PC-3 (cell line): ENCODE measurements at regions not wholly inside any gene's neighbourhood (a gene's known extent, or its start where the extent isn't known, plus 50 kb on each side); places are given as distances from the start of the nearest gene placed in this dataset.
"Not testable (repeated sequence)": the region's sequence is repeated elsewhere in the genome, so short reads cannot be mapped to it uniquely, and the experiment has no call there.

Experiments used
- ATAC-seq: fragments of 200-7000 bp; cut with Tn5 transposase; 2 replicates; pipeline ENCODE4 v1.9.1; 2020; ENCODE audit warnings: mild to moderate bottlenecking, moderate library complexity
- BruUV-seq: library from RNA; stranded (reverse); fragments of 400-500 nt; replicated peaks from 2 replicates; lab custom pipeline; 2021; lab: Mats Ljungman, UMichigan
- CTCF ChIA-PET: fragments of 300-600 bp; sonication (Branson Sonifier 250); formaldehyde crosslinking; loops from one replicate; lab custom pipeline; 2022; ENCODE audit warnings: antibody characterized with exemption; lab: Charles Lee
- POLR2A ChIA-PET: fragments of 300-600 bp; sonication (Branson Sonifier 250); formaldehyde crosslinking; loops from one replicate; lab custom pipeline; 2022; ENCODE audit warnings: antibody characterized with exemption; ENCODE audit not compliant: unreplicated experiment; lab: Charles Lee
- DNase-seq: peaks from one replicate; pipeline ENCODE4 v3.0.0-alpha.2; 2015
- H2AFZ ChIP-seq: fragments of 300-600 bp; sonication (generic); 2 replicates; pipeline ENCODE4 v1.6.0; 2016; ENCODE audit warnings: antibody characterized with exemption, low read length
- H3F3A ChIP-seq: fragments of 300-600 bp; sonication (generic); one replicate; pipeline ENCODE4 v1.6.0; 2017; ENCODE audit warnings: antibody characterized with exemption, low read length, control low read depth, mild to moderate bottlenecking; ENCODE audit not compliant: unreplicated experiment
- H3K27ac ChIP-seq: fragments of 300-600 bp; sonication (generic); 2 replicates; pipeline ENCODE4 v1.5.1; 2016; ENCODE audit warnings: mild to moderate bottlenecking, low read length
- H3K27me3 ChIP-seq: fragments of 300-600 bp; sonication (generic); 2 replicates; pipeline ENCODE4 v1.6.1; 2016; ENCODE audit warnings: low read length, mixed read lengths
- H3K36me3 ChIP-seq: fragments of 300-600 bp; sonication (generic); 2 replicates; pipeline ENCODE4 v1.6.1; 2016; ENCODE audit warnings: low read depth, mixed run types, low read length, mixed read lengths
- H3K4me1 ChIP-seq: fragments of 300-600 bp; sonication (generic); 2 replicates; pipeline ENCODE4 v1.5.1; 2016; ENCODE audit warnings: low read length; ENCODE audit not compliant: insufficient read depth
- H3K4me2 ChIP-seq: fragments of 300-600 bp; sonication (generic); 2 replicates; pipeline ENCODE4 v1.6.0; 2016; ENCODE audit warnings: low read length
- H3K4me3 ChIP-seq: fragments of 300-600 bp; sonication (generic); 2 replicates; pipeline ENCODE4 v1.5.1; 2016; ENCODE audit warnings: mild to moderate bottlenecking, low read length, mixed read lengths
- H3K79me2 ChIP-seq: fragments of 300-600 bp; sonication (generic); 2 replicates; pipeline ENCODE4 v1.6.1; 2017; ENCODE audit warnings: low read length, mixed read lengths
- H3K9ac ChIP-seq: fragments of 300-600 bp; sonication (generic); 2 replicates; pipeline ENCODE4 v1.6.0; 2016; ENCODE audit warnings: mild to moderate bottlenecking, low read length
- H3K9me2 ChIP-seq: fragments of 300-600 bp; sonication (generic); replicated peaks from 2 replicates; pipeline ENCODE4 v1.6.1; 2016; ENCODE audit warnings: mixed run types, low read length, mixed read lengths
- H3K9me3 ChIP-seq: fragments of 300-600 bp; sonication (generic); 2 replicates; pipeline ENCODE4 v1.6.1; 2016; ENCODE audit warnings: low read length, mixed read lengths
- H4K20me1 ChIP-seq: fragments of 300-600 bp; sonication (generic); 2 replicates; pipeline ENCODE4 v1.6.1; 2016; ENCODE audit warnings: low read length, mixed read lengths
- CTCF ChIP-seq: fragments of 300-600 bp; sonication (generic); conservative IDR thresholded peaks from 2 replicates; pipeline ENCODE4 v1.5.1; 2017; ENCODE audit warnings: antibody characterized with exemption, low read depth, mild to moderate bottlenecking, low read length
- EZH2 ChIP-seq: fragments of 300-600 bp; sonication (generic); IDR thresholded peaks from one replicate; pipeline ENCODE4 v1.6.1; 2017; ENCODE audit warnings: antibody characterized with exemption, mild to moderate bottlenecking, low read length; ENCODE audit not compliant: unreplicated experiment
- EZH2phosphoT487 ChIP-seq: fragments of 300-600 bp; sonication (generic); IDR thresholded peaks from 2 replicates; pipeline ENCODE4 v1.6.1; 2018; ENCODE audit warnings: mild to moderate bottlenecking, antibody characterized with exemption, low read length, borderline replicate concordance
- intact Hi-C: fragments of 100-400 bp; cut with micrococcal nuclease; formaldehyde crosslinking; loops from 2 replicates; pipeline ENCODE4 v1.9.0; 2023

GRCh38 chr10:118811675-118812392, 57.1 kb upstream of the CACUL1 start:
- CTCF ChIA-PET = no interaction called here
- TF ChIP-seq CTCF (no peak), EZH2phosphoT487 (no peak), EZH2 (no peak)

GRCh38 chr10:118812393-118812740, 57.6 kb upstream of the CACUL1 start:
- ChIA-PET CTCF (no interaction called here), POLR2A (no interaction called here)
- no peak for ATAC-seq
- Histone ChIP-seq H3F3A (no peaks in the 10 kb centered on the region), H3K4me2 (no peak overlapping the region), H3K4me3 (no peak overlapping the region), H3K9me3 (no peaks in the 10 kb centered on the region), H3K9me2 (no peaks in the 10 kb centered on the region), H3K9ac (no peak overlapping the region), H2AFZ (no peak overlapping the region), H3K27me3 (no peaks in the 10 kb centered on the region), H3K79me2 (no peaks in the 10 kb centered on the region), H3K36me3 (no peaks in the 10 kb centered on the region), H4K20me1 (no peaks in the 10 kb centered on the region), H3K4me1 (no peaks in the 10 kb centered on the region), H3K27ac (no peak overlapping the region)
- no peak for DNase-seq
- intact Hi-C loops = no loop called here
- TF ChIP-seq EZH2phosphoT487 (no peak), EZH2 (no peak)
- no TSS peak for BruUV-seq

More at GRCh38 chr10:118811675-118812392, 57.1 kb upstream of the CACUL1 start:
- POLR2A ChIA-PET = no interaction called here
- Histone ChIP-seq H3K27ac (no peak overlapping the region), H3K9me3 (no peaks in the 10 kb centered on the region), H2AFZ (no peak overlapping the region), H3K4me3 (no peak overlapping the region), H3K79me2 (no peaks in the 10 kb centered on the region), H4K20me1 (no peaks in the 10 kb centered on the region), H3K27me3 (no peaks in the 10 kb centered on the region), H3K4me1 (no peaks in the 10 kb centered on the region), H3K4me2 (no peak overlapping the region), H3K9me2 (no peaks in the 10 kb centered on the region), H3K9ac (no peak overlapping the region), H3F3A (no peaks in the 10 kb centered on the region), H3K36me3 (no peaks in the 10 kb centered on the region)
- BruUV-seq = no TSS peak
- intact Hi-C loops = no loop called here
- ATAC-seq (no peak), DNase-seq (no peak)

- POLR2A ChIA-PET, H4K20me1 ChIP-seq, H3K4me3 ChIP-seq, H3F3A ChIP-seq, H3K27ac ChIP-seq, H3K36me3 ChIP-seq, intact Hi-C loops, CTCF ChIA-PET, BruUV-seq, H3K9ac ChIP-seq, H3K9me3 ChIP-seq, ATAC-seq, H3K4me1 ChIP-seq, H3K9me2 ChIP-seq, DNase-seq, H3K79me2 ChIP-seq, H2AFZ ChIP-seq, H3K4me2 ChIP-seq, H3K27me3 ChIP-seq: not testable (repeated sequence)
These were observed 58.2 kb upstream of the CACUL1 start for GRCh38 chr10:118813001-118813400.
